T-helper 9 cell (primary cell): ENCODE measurements at regions not wholly inside any gene's neighbourhood (a gene's known extent, or its start where the extent isn't known, plus 50 kb on each side); places are given as distances from the start of the nearest gene placed in this dataset.

Experiments
- DNase-seq: peaks from one replicate; pipeline ENCODE4 v3.0.0-alpha.2; 2020

DNA sequence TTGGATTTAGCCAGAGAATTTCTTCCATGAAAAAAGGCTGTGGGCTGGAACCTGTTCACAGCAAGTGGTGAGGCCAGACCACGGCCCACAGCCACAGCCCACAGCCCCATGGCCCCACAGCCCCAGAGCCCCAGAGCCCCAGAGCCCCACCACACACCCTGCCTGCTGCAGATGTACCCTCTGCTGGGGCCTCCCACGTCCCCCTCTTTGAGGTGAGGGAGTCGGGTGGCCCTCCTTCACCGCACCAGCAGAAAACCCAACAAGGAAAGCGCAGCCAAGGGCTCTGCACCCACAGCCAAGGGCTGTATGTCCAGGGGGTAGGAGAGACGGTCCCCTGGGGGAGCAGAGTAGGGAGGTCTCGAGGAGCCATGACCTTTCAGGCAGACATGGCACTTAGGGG lies 327.5 kb upstream of the DIO3 start:
- no peak for DNase-seq

DNA sequence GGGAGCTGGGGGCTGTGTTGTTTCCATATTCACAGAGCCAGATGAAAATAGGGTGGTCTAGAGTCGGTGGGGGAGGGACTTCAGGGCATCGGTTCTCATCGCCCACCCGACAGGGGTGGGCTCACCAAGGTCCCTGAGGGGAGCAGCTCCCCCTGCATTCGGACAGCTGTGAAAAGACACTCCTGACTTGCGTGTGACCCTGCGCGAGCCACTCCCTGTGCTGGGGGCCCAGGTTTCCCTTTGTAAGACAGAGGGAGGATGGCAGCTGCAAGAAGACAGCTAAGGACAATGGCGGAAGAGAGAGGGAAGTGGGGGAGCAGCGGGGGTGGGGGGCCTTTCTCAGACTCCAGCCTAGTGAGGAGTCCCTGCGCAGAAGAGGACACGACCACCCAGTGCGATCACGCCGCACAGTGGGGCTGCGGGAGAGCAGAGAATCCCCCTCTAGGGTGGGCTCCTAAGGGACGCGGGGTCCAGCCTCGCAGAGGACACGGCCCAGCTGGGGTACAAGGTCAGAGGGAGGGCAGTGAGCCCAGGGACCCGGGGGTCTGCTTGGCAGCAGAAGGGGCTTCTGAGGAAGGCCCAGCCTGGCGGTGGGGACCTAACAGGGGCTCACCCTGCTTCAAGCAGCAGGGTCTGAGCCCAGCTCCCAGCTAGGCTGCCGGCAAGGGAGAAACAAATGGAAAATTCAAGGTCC lies 326.9 kb upstream of the DIO3 start:
- no peak for DNase-seq

GRCh38 chr14:101234999-101235334 lies 326.3 kb upstream of the DIO3 start:
- DNase-seq = no peak

GRCh38 chr14:101235335-101236103 lies 325.8 kb upstream of the DIO3 start:
- DNase-seq = no peak

DNA sequence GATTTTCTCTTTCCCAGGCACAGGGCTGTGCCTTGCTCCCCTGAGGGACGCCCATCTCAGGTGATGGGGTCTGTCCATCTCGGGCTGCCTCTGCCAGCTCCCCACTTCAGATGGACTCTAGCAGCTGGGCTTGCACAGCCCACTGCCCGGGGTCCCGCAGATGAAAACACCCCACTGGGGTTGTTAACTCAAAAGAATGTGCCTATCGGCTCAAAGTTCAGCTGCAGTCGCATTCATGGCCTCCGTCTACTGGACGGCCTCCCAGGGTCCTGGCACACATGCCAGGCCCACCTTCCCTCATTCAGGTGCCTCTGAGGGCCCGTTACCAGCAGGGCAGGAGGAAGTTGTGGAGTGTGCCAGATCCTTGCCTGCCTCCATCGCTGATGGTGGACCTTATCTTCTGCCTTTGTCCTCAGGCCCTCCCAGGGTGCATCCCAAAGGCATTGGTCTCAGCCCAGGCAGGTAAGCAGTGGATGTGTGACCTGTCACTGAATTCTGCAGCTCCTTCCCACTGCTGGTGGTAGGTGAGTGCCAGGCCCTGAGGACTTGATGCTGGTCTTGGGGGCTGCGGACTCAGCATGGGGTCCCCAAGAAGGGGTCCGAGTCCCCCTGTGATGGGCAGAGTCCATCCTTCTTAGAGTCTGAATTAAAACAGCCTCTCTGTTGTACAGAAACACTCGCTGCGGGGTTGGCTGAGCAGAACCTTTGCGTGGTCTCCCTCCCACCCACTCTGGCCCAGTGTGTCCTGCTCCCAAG lies 324.6 kb upstream of the DIO3 start:
- no peak for DNase-seq

- no peak for DNase-seq
Observed at GRCh38 chr14:101237252-101237616, 324.1 kb upstream of the DIO3 start.

DNA sequence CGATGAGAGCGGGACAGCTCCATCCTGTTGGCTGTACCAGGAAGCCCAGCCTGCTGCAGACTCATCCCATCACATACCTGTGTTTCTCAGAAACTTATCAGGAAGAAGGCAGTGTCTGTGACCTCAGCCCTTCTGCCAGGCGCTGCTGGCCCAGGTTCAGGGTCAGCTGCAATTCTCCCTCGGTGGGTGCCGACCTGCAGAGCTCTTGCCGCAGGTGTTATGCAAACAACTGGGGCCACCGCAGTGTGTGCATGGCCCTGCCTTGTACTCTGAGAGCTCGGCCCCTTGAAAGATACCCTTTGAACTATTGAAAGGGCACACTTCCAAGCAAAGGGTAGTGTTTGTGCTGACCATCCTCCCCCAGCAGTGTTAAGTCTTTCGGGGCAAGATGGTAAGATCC lies 322.2 kb upstream of the DIO3 start:
- no peak for DNase-seq

- DNase-seq = no peak
Observed at GRCh38 chr14:101241147-101241546, 320.1 kb upstream of the DIO3 start.

GRCh38 chr14:101241807-101242278 lies 319.5 kb upstream of the DIO3 start:
- DNase-seq = no peak

GRCh38 chr14:101242442-101243385 lies 318.6 kb upstream of the DIO3 start:
- DNase-seq = no peak

GRCh38 chr14:101243587-101244338 lies 317.5 kb upstream of the DIO3 start:
- no peak for DNase-seq

DNA sequence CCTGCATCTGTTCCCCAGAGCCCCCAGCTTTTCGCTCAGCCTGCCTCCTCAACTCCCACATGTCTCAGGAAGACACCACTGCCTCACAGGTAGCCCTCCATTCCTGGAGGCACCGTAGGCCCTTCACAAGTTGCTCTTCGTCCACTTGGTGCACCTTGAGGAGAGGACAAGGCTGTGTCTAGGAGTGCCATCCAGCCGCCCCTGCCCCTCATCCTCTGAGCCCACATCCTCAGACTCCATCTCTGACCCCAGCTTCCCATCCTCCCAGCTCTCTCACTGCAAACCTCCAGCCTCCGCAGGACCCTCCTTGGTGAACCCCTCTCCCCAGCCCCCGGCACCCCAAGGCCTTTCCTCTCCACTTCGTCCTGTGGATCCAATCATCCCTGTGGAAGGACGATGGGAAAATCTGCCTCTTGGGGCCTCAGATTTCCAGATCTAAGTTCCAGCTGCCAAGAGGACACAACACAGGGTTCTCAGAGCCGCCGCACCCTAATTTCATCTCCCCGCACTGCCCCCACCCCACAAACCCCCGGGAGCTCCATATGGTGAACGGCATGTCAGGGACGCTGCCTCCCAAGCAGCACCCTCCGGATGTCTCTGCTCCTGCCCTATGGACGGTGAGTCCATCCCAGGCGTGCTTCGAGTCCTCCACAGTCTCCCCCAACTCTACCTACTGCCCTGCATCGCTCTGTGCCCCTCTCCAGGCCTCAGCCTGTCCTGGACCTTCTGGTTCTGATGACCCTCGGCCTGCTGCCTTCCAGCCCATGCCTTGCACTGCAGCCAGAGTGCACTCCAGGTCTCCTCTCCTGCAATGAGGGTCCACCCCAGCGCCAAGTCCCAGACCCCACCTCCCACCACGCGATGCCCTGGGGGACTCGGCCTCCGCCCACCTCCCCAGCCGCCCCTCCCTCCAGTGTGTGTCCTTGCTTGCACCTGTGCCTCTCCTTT lies 314.1 kb upstream of the DIO3 start:
- no peak for DNase-seq

- DNase-seq = no peak
Observed at GRCh38 chr14:101247842-101248725, 313.2 kb upstream of the DIO3 start.

DNA sequence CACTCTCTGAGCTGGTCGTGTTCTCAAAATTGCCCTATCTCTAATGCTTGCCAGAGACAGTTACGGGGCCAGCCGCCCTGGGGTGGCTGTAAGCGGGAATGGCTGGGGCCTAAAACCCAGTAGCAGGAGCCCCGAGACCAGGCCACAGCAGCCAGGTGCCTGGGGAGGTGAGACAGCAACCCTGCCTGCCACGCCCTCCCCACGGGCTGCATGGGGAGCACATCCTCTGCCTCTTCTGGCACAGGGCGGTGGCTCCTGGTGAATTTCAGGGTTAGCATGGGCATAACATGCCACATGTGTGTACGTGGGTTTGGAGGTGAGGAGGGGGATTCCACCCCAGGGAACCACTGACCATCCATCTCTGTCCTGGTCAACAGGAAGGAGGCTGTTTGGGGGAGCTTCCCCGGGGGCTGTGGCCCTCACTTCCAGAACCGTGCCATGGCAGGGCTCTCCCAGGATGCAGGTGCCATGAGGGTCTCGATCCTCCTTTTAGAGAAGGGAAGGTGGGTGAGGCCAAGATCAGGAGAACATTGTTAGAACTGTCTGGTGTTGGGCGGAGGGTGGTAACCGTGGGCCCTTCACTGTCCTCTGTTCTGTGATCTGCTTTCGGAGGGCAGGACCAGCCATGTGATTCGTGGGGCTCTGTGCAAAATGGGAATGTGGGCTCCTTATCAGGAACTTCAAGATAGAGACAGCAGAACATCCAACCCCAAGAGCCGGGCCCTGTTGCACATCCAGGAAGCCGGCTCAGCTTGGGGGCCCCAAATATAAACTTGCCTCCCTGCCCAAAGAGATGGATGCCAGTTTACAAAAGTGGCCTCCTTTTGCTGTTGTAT lies 312.2 kb upstream of the DIO3 start:
- DNase-seq = no peak

DNA sequence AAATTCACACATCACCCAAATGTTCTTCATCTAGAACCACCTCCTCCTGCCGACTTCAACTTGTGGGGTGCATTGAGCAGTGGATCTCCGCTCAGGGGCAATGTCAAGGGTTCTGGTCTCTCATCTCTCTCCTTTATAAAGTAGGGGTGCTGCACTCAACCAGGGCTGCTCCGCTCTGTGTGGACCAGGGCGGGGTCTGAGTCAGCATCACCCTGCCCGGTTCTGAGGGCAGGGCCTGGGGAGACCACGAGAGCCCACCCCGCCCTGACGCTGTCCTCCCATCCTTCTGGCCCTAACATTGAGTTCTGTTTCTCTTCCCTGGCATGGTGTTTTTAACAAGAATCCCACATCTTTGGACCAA lies 311.6 kb upstream of the DIO3 start:
- no peak for DNase-seq

GRCh38 chr14:101250336-101250947 lies 310.9 kb upstream of the DIO3 start:
- DNase-seq = no peak

GRCh38 chr14:101250948-101251811 lies 310.1 kb upstream of the DIO3 start:
- DNase-seq = no peak
